ENCODE measurements at regions not wholly inside any gene's neighbourhood (a gene's known extent, or its start where the extent isn't known, plus 50 kb on each side); places are given as distances from the start of the nearest gene placed in this dataset.

DNA sequence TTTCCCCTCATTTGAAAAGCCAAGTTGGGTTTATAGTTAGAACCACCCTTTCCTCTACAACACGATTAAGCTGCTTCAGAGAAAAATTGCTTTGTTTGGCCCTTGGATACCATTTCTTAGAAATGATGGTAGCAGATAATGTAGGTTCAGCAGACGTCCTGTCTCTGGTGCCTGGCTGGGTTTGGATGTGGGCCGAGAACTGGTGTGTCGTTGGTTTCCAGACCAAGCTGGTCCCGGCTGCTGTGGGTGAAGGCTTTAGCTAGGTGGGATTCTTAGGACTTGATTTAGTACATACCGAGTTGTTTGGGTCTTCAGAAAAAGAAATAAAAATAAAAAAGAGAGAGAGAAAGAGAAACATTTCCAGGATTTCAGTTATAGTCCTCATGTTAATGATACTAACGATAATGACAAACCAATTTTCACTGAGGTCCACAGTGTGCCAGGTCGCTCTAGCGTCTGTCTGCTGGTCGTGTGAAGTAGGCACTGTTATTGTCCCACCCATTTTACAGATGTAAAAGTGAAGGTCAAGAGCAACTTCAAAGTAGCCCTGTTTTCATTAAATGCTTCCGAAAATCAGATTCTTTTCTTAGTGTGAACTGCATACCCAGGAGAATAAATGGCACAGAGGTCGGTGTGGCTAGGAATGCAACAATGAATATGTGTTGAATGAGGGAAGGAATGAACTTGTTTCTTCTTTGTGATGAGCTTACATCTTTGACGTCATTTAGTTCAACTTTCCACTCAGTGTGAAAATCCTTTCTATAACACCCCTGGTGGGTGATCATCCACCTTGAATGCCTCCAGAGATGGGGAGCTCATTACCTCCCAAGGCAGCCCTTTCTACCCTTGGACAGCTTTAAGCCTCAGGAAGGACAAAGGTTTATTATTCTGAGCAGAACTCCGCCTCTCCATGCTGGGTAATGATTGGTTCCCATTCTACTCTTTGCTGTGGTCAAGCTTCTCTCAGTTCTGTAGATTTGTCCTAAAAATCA lies 115.9 kb downstream of the INHBB start:
- no peak overlapping the region for H3K4me3 ChIP-seq (replicated peaks; ENCODE audit: low read depth, low read length)
- TF ChIP-seq, protein P1, sequence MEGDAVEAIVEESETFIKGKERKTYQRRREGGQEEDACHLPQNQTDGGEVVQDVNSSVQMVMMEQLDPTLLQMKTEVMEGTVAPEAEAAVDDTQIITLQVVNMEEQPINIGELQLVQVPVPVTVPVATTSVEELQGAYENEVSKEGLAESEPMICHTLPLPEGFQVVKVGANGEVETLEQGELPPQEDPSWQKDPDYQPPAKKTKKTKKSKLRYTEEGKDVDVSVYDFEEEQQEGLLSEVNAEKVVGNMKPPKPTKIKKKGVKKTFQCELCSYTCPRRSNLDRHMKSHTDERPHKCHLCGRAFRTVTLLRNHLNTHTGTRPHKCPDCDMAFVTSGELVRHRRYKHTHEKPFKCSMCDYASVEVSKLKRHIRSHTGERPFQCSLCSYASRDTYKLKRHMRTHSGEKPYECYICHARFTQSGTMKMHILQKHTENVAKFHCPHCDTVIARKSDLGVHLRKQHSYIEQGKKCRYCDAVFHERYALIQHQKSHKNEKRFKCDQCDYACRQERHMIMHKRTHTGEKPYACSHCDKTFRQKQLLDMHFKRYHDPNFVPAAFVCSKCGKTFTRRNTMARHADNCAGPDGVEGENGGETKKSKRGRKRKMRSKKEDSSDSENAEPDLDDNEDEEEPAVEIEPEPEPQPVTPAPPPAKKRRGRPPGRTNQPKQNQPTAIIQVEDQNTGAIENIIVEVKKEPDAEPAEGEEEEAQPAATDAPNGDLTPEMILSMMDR (IDR thresholded peaks at IDR 0.05; ENCODE audit: low read length, missing control alignments) = no peak
- no peak for DNase-seq (ENCODE audit: low read depth)

DNA sequence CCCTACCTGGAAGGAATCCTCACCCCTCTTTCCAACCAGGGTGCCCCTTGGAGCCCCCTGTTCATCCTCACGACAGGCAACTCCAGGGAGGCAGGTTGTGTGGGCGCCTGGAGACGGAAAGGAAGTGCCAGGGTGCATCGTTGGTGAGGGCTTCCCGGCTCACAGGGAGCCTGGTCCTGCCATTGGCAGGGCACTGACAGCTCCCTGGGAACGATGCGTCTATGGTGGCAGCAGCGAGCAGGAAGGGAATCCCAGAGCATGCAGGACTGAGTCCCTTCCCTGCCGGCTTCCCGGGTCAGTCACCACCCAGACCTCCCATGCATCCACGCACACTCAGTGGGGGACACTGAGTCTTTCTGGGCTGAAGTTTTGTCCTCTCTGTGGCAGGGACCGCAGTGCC lies 117.6 kb downstream of the INHBB start:
- TF ChIP-seq, protein P1 (IDR thresholded peaks at IDR 0.05; ENCODE audit: low read length, missing control alignments) = no peak
- H3K4me3 ChIP-seq (replicated peaks; ENCODE audit: low read depth, low read length) = no peak overlapping the region
- DNase-seq (ENCODE audit: low read depth) = no peak

DNA sequence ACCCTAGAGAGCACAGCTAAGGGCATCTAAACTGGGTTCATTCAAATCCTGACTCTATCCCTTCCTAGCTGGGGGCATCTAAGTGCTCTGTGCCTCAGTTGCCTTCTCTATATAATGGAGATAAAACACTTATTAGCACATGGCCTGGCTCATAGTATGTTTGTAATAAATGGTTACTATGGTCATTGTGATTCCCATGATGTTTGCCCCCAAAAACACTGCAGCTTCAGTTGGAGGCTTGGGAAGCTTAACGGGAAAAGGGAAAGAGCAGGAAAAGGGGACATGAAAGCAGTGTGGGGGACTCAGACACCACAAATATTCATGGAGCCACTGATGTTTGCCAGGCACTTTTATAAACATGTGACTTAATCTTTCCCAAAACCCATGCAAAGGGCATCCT lies 118.1 kb downstream of the INHBB start:
- TF ChIP-seq, protein P1 (IDR thresholded peaks at IDR 0.05; ENCODE audit: low read length, missing control alignments) = no peak
- no peak overlapping the region for H3K4me3 ChIP-seq (replicated peaks; ENCODE audit: low read depth, low read length)
- no peak for DNase-seq (ENCODE audit: low read depth)

DNA sequence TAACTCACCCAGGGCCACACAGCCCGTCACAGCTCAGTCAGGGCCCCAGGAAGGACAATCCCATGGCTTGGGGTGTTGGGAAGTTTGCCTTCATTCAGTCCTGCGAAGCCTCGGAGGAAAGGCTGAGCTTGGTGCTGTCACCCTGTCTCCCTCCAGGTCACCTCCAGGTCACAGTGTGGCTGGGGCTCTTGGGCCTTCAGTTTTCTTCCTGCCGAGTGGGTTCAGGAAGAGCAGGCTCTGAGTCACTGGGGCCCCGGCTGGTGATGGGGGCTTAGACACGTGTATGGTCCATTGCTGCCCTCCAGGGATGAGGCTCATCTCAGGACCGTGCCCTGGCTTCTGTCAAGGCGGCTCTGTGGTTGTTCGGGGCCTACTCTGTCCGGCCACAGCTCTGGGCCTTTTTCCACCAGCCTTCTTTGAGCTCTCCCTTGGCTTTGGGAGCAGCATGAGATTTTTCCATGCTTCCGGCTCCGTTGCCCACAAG lies 118.6 kb downstream of the INHBB start:
- no peak overlapping the region for H3K4me3 ChIP-seq (replicated peaks; ENCODE audit: low read depth, low read length)
- TF ChIP-seq, protein P1 (IDR thresholded peaks at IDR 0.05; ENCODE audit: low read length, missing control alignments) = no peak
- no peak for DNase-seq (ENCODE audit: low read depth)

DNA sequence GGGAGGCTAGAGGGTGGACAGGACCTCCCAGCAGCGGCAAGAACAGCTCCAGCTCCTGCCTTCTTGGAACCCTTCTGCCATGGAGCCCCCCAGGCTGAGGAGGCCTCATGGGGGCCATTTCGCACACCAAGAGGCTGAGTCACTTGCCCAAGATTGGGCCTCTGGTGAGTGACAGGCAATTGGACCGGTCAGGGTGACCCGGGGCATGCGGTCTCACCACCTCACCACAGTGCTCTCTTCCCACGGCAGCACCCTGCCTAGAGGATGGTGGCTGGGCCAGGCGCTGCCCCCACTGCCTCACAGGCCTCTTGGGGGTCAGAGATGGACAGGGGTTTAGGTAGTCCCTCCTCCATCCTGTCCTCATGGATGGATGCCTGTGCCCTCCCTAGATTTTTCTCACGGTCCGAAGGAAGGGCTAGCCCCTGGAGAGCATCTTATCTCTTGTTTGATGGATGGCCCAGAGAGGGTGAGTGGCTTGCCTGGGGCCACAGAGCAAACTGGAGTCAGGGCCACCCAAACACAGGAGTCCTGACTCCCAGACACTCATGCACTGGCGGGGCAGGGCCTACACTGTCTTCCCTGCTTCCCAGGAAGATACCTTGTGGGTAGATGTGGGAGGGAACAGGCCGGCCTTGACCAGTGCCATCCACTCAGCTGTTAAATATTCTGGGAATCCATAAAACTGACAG lies 119.2 kb downstream of the INHBB start:
- TF ChIP-seq, protein P1 (IDR thresholded peaks at IDR 0.05; ENCODE audit: low read length, missing control alignments) = no peak
- no peak overlapping the region for H3K4me3 ChIP-seq (replicated peaks; ENCODE audit: low read depth, low read length)
- no peak for DNase-seq (ENCODE audit: low read depth)

DNA sequence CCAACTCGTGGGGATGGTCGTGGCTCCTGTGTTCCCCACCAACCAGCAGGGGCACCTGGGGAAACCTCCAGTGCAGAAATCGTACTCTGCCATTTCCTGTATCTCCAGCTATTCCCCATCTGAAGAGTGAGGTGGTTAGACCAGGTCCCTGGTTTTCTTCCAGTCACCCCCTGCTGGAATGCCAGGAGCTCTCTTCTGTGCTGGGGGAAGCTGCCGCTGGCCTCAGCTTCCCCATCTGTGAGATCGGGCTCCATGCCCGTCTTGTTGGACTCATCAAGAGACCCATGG lies 119.7 kb downstream of the INHBB start:
- H3K4me3 ChIP-seq (replicated peaks; ENCODE audit: low read depth, low read length) = no peak overlapping the region
- no peak for DNase-seq (ENCODE audit: low read depth)
- TF ChIP-seq, protein P1 (IDR thresholded peaks at IDR 0.05; ENCODE audit: low read length, missing control alignments) = no peak
